ENCODE measurements at regions not wholly inside any gene's neighbourhood (a gene's known extent, or its start where the extent isn't known, plus 50 kb on each side); places are given as distances from the start of the nearest gene placed in this dataset.

DNA sequence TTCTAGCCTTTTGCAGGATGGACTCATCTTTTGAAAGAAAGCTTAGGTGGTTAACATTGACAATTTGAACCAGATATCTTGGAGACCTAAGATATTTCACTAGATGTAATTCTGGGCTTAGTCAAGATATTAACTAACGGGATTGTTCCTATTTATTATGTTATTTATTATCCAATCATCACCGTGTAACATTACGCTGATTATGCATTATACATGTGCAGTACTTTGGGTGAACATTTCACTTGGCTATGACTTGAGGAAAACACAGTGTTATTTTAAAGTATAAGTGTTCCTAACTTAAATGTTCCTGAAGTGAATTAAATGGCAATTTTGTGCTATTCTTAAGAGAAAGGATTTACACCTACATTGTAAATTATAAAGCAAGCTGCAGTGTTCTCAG is 574.5 kb upstream of the KCNMB2 start:
- peaks cover 1% of the 10 kb centered on the region for H3K9me3 Mint-ChIP-seq
- peaks cover 40% of the 10 kb centered on the region for H3K4me1 Mint-ChIP-seq
- no peak overlapping the region for H3K27ac Mint-ChIP-seq
- H3K36me3 Mint-ChIP-seq (ENCODE audit: low read depth) = peaks cover 9% of the 10 kb centered on the region
- peaks cover 2% of the 10 kb centered on the region for H3K27me3 Mint-ChIP-seq (ENCODE audit: low read depth, poor library complexity)
- DNase-seq = no peak
- no peak overlapping the region for H3K4me3 Mint-ChIP-seq
- TF ChIP-seq, protein P1, sequence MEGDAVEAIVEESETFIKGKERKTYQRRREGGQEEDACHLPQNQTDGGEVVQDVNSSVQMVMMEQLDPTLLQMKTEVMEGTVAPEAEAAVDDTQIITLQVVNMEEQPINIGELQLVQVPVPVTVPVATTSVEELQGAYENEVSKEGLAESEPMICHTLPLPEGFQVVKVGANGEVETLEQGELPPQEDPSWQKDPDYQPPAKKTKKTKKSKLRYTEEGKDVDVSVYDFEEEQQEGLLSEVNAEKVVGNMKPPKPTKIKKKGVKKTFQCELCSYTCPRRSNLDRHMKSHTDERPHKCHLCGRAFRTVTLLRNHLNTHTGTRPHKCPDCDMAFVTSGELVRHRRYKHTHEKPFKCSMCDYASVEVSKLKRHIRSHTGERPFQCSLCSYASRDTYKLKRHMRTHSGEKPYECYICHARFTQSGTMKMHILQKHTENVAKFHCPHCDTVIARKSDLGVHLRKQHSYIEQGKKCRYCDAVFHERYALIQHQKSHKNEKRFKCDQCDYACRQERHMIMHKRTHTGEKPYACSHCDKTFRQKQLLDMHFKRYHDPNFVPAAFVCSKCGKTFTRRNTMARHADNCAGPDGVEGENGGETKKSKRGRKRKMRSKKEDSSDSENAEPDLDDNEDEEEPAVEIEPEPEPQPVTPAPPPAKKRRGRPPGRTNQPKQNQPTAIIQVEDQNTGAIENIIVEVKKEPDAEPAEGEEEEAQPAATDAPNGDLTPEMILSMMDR (IDR thresholded peaks at IDR 0.05) = no peak

GRCh38 chr3:177966493-177966892 is 569.7 kb upstream of the KCNMB2 start:
- Mint-ChIP-seq H3K27ac (peak overlapping the region; percentile 62), H3K4me1 (peaks cover 22% of the 10 kb centered on the region), H3K27me3 (ENCODE audit: low read depth, poor library complexity) (peaks cover 5% of the 10 kb centered on the region), H3K36me3 (ENCODE audit: low read depth) (peaks cover 14% of the 10 kb centered on the region), H3K9me3 (no peaks in the 10 kb centered on the region), H3K4me3 (no peak overlapping the region)
- TF ChIP-seq, protein P1 (IDR thresholded peaks at IDR 0.05) = no peak
- DNase-seq = no peak

DNA sequence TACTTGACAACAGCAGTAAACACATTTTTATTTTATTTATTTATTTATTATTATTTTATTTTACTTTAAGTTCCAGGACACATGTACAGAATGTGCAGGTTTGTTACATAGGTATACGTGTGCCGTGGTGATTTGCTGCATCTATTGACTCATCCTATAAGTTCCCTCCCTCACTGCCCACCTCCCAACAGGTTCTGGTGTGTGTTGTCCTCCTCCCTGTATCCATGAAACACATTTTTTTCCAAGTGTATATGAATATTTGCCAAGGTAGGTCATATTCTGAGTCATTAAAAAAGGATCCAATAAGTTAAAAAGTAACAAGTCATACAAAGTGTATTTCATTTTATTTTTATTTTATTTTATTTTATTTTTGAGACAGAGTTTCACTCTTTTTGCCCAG is 567.3 kb upstream of the KCNMB2 start:
- DNase-seq = no peak
- H3K36me3 Mint-ChIP-seq (ENCODE audit: low read depth) = peaks cover 14% of the 10 kb centered on the region
- H3K4me3 Mint-ChIP-seq = no peak overlapping the region
- H3K9me3 Mint-ChIP-seq = no peaks in the 10 kb centered on the region
- H3K27ac Mint-ChIP-seq = peak overlapping the region; percentile 27
- peaks cover 17% of the 10 kb centered on the region for H3K4me1 Mint-ChIP-seq
- peaks cover 5% of the 10 kb centered on the region for H3K27me3 Mint-ChIP-seq (ENCODE audit: low read depth, poor library complexity)
- TF ChIP-seq, protein P1 (IDR thresholded peaks at IDR 0.05) = no peak

- Mint-ChIP-seq H3K27me3 (ENCODE audit: low read depth, poor library complexity) (no peaks in the 10 kb centered on the region), H3K36me3 (ENCODE audit: low read depth) (peaks cover 3% of the 10 kb centered on the region), H3K4me1 (peaks cover 19% of the 10 kb centered on the region), H3K27ac (no peak overlapping the region), H3K4me3 (no peak overlapping the region), H3K9me3 (no peaks in the 10 kb centered on the region)
- no peak for DNase-seq
- TF ChIP-seq, protein P1 (IDR thresholded peaks at IDR 0.05) = no peak
These were observed 562.9 kb upstream of the KCNMB2 start for GRCh38 chr3:177973241-177973840.

DNA sequence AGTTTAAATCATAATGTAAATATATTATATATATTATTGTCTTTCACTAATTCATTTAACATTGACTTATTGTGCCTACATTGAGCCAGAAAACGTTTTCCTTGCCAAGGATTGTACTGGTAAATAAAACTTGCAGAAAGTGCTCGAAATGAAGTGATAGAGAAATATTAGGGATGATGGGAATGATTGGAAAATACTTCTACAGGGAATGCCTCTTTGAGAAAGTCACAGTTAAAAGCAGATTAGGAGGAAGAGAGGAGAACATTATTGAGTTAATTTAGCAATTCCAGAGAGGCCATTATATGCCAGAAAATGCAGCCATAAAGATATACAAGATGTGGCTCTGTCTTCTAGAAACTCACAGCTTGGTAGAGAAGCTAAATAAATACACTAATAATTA is 560.0 kb upstream of the KCNMB2 start:
- Mint-ChIP-seq H3K27me3 (ENCODE audit: low read depth, poor library complexity) (peaks cover 2% of the 10 kb centered on the region), H3K4me3 (no peak overlapping the region), H3K9me3 (no peaks in the 10 kb centered on the region), H3K27ac (no peak overlapping the region), H3K36me3 (ENCODE audit: low read depth) (no peaks in the 10 kb centered on the region), H3K4me1 (peaks cover 33% of the 10 kb centered on the region)
- no peak for DNase-seq
- TF ChIP-seq, protein P1 (IDR thresholded peaks at IDR 0.05) = no peak

DNA sequence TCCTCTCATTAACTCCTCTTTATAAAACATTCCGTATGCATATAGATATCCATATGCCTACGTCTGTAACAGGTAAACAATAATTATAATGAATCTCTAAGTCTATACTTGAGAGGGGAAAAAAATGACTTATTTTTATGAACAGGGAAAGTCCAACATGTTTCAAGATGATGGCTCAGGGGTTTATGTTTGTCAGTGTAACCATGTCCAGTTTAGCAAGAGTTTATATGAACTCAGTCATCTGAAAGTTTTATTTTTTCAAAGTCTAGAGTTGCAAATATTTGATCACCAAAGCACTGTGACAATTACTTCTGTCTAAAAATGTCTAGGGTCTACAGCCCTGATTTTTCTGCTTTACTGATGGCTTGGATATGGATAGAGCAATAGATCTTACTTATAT is 559.4 kb upstream of the KCNMB2 start:
- no peak for DNase-seq
- Mint-ChIP-seq H3K27me3 (ENCODE audit: low read depth, poor library complexity) (peaks cover 3% of the 10 kb centered on the region), H3K4me1 (peaks cover 39% of the 10 kb centered on the region), H3K4me3 (no peak overlapping the region), H3K36me3 (ENCODE audit: low read depth) (no peaks in the 10 kb centered on the region), H3K27ac (no peak overlapping the region), H3K9me3 (no peaks in the 10 kb centered on the region)
- TF ChIP-seq, protein P1 (IDR thresholded peaks at IDR 0.05) = no peak
